HL-60 (cell line): ENCODE measurements at regions not wholly inside any gene's neighbourhood (a gene's known extent, or its start where the extent isn't known, plus 50 kb on each side); places are given as distances from the start of the nearest gene placed in this dataset.

ENCODE experiments used
- DNase-seq, 2 experiments: peaks; one replicate each; pipeline ENCODE4 v3.0.0-alpha.2; 2010 to 2020; ENCODE audit warnings: low read depth in 1 of 2, low spot score in 1 of 2
- H3K27ac ChIP-seq: fragments of 250-450 bp; sonication (Bioruptor Pico); replicated peaks from 2 replicates; pipeline ENCODE4 v1.5.1; 2020; ENCODE audit warnings: mild to moderate bottlenecking, moderate library complexity
- H3K27me3 ChIP-seq: fragments of 250-450 bp; sonication (Bioruptor Pico); 2 replicates; pipeline ENCODE4 v1.5.1; 2021; ENCODE audit warnings: mild to moderate bottlenecking, moderate library complexity; ENCODE audit not compliant: insufficient read depth, poor library complexity, severe bottlenecking
- H3K4me3 ChIP-seq: replicated peaks from 2 replicates; pipeline ENCODE4 v1.5.1; 2011; ENCODE audit warnings: mild to moderate bottlenecking, control low read depth, low read length; ENCODE audit not compliant: insufficient read depth
- CTCF ChIP-seq: IDR thresholded peaks from one replicate; pipeline ENCODE4 v1.5.1; 2011; ENCODE audit warnings: low read length, control low read depth, inconsistent platforms; ENCODE audit not compliant: insufficient read depth
- GABPA ChIP-seq: IDR thresholded peaks from 2 replicates; pipeline ENCODE4 v1.6.1; 2012; ENCODE audit warnings: low read depth
- POLR2AphosphoS5 ChIP-seq: IDR thresholded peaks from 2 replicates; pipeline ENCODE4 v1.6.1; 2012; ENCODE audit warnings: low read depth
- SPI1 ChIP-seq: IDR thresholded peaks from 2 replicates; pipeline ENCODE4 v1.6.1; 2012; ENCODE audit warnings: low read depth, mild to moderate bottlenecking, borderline replicate concordance
- TF ChIP-seq, protein P1 (sequence below): IDR thresholded peaks from 2 replicates; pipeline ENCODE4 v1.6.1; 2012; ENCODE audit warnings: low read depth; ENCODE audit not compliant: insufficient replicate concordance

DNA sequence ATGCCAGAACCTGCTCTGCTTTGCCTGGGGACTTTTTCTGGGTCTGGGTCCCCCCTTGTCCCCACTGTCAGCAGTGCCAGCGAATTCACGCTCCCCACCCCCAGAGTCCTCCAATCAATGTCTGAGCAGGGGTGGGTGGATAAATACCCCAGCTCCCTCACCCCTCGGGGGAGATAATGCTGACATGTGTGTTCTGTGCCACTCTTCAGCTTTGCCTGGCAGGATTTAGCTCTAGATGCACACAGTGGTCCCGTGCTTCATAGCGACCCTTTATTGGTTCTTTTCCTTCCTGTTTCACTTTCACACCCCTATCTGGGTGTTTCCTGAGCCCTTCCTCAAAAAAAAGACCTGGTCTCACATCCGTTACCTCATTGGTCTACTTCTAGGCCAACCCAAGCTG is 277.0 kb downstream of the NPIPA8 start:
- no peak overlapping the region for H3K27ac ChIP-seq
- DNase-seq = no peak
- H3K27me3 ChIP-seq = no peaks in the 10 kb centered on the region
- TF ChIP-seq, protein P1, sequence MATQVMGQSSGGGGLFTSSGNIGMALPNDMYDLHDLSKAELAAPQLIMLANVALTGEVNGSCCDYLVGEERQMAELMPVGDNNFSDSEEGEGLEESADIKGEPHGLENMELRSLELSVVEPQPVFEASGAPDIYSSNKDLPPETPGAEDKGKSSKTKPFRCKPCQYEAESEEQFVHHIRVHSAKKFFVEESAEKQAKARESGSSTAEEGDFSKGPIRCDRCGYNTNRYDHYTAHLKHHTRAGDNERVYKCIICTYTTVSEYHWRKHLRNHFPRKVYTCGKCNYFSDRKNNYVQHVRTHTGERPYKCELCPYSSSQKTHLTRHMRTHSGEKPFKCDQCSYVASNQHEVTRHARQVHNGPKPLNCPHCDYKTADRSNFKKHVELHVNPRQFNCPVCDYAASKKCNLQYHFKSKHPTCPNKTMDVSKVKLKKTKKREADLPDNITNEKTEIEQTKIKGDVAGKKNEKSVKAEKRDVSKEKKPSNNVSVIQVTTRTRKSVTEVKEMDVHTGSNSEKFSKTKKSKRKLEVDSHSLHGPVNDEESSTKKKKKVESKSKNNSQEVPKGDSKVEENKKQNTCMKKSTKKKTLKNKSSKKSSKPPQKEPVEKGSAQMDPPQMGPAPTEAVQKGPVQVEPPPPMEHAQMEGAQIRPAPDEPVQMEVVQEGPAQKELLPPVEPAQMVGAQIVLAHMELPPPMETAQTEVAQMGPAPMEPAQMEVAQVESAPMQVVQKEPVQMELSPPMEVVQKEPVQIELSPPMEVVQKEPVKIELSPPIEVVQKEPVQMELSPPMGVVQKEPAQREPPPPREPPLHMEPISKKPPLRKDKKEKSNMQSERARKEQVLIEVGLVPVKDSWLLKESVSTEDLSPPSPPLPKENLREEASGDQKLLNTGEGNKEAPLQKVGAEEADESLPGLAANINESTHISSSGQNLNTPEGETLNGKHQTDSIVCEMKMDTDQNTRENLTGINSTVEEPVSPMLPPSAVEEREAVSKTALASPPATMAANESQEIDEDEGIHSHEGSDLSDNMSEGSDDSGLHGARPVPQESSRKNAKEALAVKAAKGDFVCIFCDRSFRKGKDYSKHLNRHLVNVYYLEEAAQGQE = no peak
- TF ChIP-seq SPI1 = no peak
- no peak for TF ChIP-seq CTCF
- TF ChIP-seq GABPA = no peak
- TF ChIP-seq POLR2AphosphoS5 = no peak
- no peak overlapping the region for H3K4me3 ChIP-seq

- no peaks in the 10 kb centered on the region for H3K27me3 ChIP-seq
- DNase-seq = no peak
Measured at GRCh38 chr16:18059089-18059488, 277.4 kb downstream of the NPIPA8 start.

DNA sequence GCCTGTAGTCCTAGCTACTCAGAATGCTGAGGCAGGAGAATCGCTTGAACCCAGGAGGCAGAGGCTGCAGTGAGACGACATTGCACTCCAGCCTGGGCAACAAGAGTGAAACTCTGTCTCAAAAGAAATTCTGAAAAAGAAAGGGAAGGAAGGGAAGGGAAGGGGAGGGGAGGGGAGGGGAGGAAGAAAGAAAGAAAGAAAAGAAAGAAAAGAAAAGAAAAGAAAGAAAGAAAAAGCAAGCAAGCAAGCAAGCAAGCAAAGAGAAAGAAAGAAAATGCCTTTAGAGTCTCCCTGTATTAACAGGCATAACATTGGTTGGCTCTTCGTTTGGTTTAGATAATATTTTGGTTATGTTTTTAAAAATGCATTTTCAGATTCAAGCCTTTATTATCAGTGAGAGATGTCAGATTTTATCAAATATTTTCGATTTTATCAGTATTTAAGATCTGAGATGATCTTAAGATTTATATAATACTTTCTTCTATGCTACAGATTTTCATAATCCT is 281.1 kb downstream of the NPIPA8 start:
- no peak for TF ChIP-seq POLR2AphosphoS5
- TF ChIP-seq, protein P1 = no peak
- TF ChIP-seq SPI1 = no peak
- TF ChIP-seq CTCF = no peak
- TF ChIP-seq GABPA = no peak
- H3K4me3 ChIP-seq = no peak overlapping the region

More at GRCh38 chr16:18059089-18059488, 277.4 kb downstream of the NPIPA8 start:
- no peak for TF ChIP-seq POLR2AphosphoS5
- TF ChIP-seq, protein P1 = no peak
- no peak for TF ChIP-seq GABPA
- no peak for TF ChIP-seq SPI1
- TF ChIP-seq CTCF = no peak
- no peak overlapping the region for H3K4me3 ChIP-seq
- no peak overlapping the region for H3K27ac ChIP-seq

More for the DNA sequence above, 281.1 kb downstream of the NPIPA8 start:
- no peak for DNase-seq
- Histone ChIP-seq H3K27ac (no peak overlapping the region), H3K27me3 (no peaks in the 10 kb centered on the region)
